ENCODE measurements at regions not wholly inside any gene's neighbourhood (a gene's known extent, or its start where the extent isn't known, plus 50 kb on each side); places are given as distances from the start of the nearest gene placed in this dataset.
"Not testable (repeated sequence)": the region's sequence is repeated elsewhere in the genome, so short reads cannot be mapped to it uniquely, and the experiment has no call there.

DNA sequence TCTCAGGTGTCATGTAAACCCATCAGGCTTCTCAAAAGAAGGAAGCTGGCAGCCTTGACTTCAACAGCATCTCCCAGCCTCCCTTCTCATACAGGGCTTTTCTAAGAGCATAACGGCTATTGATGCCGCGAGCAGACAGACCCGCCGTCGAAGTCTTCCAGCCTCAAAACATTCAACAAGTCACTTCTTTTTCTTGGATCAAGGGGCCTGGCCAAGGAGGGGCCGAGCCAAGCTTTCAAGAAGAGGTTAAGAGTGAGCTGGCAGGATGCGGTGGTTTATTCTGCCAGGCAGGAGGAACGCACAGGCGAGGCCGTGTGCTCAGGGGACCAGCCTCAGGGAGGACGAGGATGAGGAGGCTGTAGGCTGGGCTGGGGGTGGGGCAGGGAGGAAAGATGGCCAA is 102.9 kb upstream of the RFLNA start:
- DNase-seq = no peak

DNA sequence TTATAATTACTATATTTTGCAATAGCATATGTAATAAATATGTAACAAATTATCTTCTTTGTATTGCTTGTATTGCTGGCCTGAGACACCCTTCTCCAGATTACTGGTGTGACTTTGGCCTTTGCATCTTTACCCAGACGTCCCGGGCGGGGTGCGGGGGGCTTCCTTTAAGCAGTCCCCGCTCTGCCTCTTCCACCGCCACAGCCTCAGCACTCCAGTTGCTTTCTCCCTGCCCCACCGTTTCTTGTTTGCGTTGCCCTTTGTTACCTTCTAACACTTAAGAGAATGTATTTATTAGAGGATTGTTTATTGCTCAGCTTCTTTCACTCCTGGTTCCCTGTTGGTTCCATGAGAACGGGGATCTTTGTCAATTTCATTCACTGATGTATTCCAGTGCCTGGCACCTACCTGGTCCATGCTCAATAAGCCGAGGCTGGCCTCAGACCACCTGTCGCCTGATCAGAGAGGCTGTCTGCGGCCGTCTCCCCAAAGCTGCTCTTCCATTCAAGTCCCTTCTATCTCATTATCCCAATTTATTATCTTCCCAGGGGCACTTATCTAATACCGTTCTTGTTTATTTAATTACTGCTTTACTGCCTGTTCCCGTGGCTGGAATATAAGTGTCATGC is 100.5 kb upstream of the RFLNA start:
- DNase-seq = no peak

GRCh38 chr12:124194893-124195566 is 99.9 kb upstream of the RFLNA start:
- no peak for DNase-seq

DNA sequence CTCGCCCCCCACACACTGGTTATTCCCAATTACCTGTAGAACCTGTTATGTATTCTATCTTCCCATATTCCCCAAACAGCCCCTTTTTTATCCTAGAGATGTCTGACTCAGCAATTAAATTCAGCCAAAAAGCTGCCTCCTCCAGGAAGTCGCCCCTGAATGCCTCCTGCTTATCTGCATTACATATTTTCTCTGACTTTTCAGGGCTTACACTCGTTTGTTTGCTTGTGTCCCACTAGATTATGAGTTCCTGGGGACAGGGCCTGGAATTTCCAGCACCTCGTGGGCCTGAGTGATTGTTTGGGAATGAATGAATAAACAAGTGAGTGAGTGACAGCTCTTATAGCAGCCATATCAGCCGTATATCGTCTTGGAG is 99.3 kb upstream of the RFLNA start:
- no peak for DNase-seq

- DNase-seq = no peak
Observed at GRCh38 chr12:124196236-124196635, 98.7 kb upstream of the RFLNA start.

DNA sequence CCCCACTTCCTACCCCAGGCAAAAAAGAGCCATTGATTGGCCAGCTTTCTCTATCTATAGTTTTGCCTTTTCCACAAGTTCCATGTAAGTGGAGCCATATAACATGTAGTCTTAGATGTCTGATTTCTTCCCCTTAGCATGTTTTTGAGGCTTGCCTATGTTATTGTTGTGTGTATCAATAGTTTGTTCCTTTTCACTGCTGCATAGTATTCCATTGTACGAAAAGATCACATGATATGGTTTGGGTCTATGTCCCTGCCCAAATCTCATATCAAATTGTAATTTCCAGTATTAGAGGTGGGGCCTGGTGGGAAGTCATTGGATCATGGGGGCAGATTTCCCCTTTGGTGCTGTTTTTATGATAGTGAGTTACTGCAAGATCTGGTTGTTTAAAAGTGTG is 93.6 kb upstream of the RFLNA start:
- no peak for DNase-seq

- DNase-seq = no peak
Observed at GRCh38 chr12:124203176-124203575, 91.7 kb upstream of the RFLNA start.

GRCh38 chr12:124205405-124205804 is 89.5 kb upstream of the RFLNA start:
- no peak for DNase-seq

- no peak for DNase-seq
Observed at GRCh38 chr12:124207049-124207448, 87.8 kb upstream of the RFLNA start.

- no peak for DNase-seq
Observed at GRCh38 chr12:124207617-124208016, 87.3 kb upstream of the RFLNA start.

DNA sequence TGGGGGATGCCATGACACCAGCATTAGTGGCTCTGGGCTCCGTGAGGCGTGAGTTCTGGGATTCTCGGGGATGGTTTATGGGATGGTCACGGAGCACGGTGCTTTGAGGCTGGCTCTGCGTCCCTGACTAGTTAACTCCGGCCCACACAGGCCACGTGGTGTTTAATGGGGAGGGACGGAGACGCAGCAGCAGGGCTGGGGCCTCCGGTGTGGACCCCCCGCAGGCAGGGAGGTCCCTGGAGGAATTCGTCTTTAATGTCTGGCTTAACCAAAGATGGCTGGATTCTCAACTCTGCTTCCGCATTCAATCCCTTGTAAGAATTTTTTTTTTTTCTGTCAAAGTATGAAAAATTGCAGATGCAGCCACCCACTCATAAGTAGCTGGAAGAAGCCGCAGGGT is 86.4 kb upstream of the RFLNA start:
- DNase-seq = no peak

GRCh38 chr12:124210991-124211577 is 83.8 kb upstream of the RFLNA start:
- DNase-seq = no peak

GRCh38 chr12:124211753-124212152 is 83.1 kb upstream of the RFLNA start:
- DNase-seq = no peak

DNA sequence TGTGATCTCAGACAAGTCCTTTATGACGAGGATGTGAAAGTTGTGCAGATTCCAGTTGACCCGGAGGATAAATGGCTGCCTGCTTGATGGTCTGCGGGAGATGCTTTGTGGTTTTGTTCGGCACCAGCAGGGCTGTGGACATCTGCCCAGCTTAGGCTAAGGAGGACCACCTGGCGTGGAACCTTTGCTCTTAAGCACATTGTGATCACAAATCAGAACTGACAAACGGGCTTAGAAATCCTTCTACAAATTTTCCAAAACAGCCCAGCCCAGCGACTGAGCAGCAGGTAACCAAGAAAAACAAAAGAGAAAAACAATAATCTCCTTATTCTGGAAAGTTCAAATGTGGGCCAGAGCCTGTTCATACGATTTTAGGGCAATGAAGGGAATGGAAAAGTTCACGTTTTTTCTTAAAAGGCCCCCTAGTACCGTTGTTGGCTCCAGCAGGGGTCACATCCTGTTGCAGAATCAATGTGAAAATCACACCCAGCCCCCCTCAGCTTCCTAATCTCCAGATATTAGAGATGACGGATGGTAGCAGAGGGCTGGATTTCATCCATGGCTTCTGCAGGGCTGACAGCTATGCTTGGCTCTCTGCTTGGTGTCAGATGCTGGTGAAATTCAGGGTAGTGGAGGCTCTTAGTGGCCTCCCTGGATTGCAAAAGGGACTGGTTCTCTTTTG is 81.1 kb upstream of the RFLNA start:
- no peak for DNase-seq

DNA sequence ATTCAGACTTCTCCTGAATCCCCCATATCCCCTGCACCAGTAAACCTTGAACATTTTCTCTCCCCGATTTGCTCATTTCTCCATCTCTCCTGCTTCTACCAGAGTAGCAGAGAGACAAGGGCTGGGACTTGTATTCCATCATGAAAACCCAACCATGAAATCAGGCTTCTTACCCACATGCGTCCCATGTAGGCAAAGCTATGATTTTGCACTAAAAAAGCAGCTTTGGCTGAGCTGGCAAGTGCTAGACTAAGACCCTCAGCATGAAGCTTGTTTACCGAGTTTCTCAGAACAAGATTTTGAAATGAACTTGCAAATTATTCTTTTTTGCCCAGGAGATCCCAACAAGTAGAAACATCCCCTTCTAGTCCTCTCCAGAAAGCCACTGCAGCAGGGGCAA is 80.3 kb upstream of the RFLNA start:
- no peak for DNase-seq

- no peak for DNase-seq
Observed at GRCh38 chr12:124216966-124217365, 77.9 kb upstream of the RFLNA start.

DNA sequence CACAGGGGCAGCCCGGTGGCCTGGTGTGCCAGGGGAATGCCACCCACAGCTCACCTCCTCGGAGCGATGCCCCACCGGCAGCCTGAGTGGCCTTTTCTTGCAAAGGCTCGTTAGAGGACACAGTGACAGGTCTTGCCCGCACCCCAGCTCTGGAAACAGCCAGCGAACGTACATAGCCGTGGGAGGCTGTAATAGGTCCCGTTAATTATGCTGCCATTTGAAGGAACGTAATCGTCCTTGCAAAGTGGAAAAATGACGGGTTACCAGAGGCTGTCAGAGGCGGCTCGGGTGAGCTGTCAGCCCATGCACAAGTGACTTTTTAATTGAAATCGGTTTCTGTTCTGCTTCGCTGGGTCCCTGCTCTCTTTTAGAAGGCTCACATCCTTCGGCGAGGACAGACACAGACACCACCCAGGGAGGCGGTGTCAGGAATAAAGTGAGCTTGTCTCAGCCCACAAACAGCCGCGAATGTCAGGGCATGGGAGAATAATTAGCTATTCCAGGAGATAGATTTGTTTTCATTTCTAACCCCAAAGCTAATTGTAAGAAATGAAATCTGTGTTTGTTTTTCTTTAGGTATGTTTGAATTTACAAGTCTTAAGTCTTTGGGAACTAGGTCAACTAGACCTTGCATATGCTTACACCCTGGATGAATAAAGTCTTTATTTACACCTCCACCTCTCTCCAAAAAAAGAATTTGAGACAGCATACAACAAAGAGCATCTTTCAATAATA is 77.2 kb upstream of the RFLNA start:
- DNase-seq = no peak

- DNase-seq = no peak
Observed at GRCh38 chr12:124218243-124218560, 76.7 kb upstream of the RFLNA start.

- not testable (repeated sequence) for DNase-seq
Observed at GRCh38 chr12:124218650-124219049, 76.2 kb upstream of the RFLNA start.

- DNase-seq = no peak
Observed at GRCh38 chr12:124222368-124223245, 72.3 kb upstream of the RFLNA start.

DNA sequence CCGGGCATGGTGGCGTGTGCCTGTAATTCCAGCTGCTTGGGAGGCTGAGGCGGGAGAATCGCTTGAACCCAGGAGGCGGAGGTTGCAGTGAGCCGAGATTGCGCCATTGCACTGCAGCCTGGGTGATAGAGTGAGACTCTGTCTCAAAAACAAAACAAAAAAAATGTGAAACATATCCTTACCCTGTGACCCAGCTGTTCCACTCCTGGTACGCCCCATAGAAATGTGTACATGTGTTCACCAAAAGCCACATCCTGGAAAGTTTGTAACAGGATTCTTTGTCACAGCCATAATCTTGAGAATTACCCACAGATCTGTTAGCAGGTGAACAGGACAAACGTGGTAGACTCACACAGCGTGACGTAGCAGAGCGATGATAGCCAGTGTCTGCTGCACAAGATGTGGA is 71.2 kb upstream of the RFLNA start:
- DNase-seq = not testable (repeated sequence)

GRCh38 chr12:124224535-124225110 is 70.3 kb upstream of the RFLNA start:
- DNase-seq = no peak

All from DMS 273 treated with DMSO at 0.1 percent for 48 hours (cell line).